Astrocyte of the cerebellum (primary cell): ENCODE measurements at regions not wholly inside any gene's neighbourhood (a gene's known extent, or its start where the extent isn't known, plus 50 kb on each side); places are given as distances from the start of the nearest gene placed in this dataset.

ENCODE experiments used
- DNase-seq: peaks from one replicate; pipeline ENCODE4 v3.0.0-alpha.2; 2011; ENCODE audit warnings: low read depth
- H3K4me3 ChIP-seq: 2 replicates; pipeline ENCODE4 v1.5.1; 2011; ENCODE audit warnings: mild to moderate bottlenecking, low read depth, low read length, moderate library complexity
- in situ Hi-C: cut with HindIII; loops from 2 replicates; pipeline ENCODE4 v1.10.0; 2017; ENCODE audit warnings: low sequenced_read_pairs
- TF ChIP-seq, protein P1 (sequence below): IDR thresholded peaks from 2 replicates; pipeline ENCODE4 v1.5.1; 2012; ENCODE audit warnings: low read length, low read depth, moderate library complexity, mild to moderate bottlenecking; ENCODE audit errors: missing control alignments

DNA sequence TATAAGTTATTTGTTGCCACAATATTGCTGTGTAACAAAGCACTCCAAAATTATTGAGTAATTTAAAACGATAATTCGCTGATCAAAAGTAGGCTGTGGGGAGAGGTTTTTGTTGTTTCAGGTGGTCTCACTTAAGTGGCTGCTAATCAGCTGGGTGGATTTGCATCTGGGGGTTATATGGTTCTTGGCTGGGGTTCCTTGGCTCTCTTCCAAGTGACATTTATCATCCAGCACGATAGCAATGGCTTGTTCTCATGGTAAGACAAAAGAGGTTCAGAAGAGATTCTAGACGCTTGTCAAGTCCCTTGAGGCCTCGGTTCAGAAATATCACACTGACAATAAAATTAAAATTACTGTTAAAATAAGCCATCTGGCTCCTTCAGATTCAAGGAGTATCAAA lies 1648.8 kb downstream of the GRIK2 start:
- in situ Hi-C loops, result no loop called here
- H3K4me3 ChIP-seq, result no peak overlapping the region
- TF ChIP-seq, protein P1, sequence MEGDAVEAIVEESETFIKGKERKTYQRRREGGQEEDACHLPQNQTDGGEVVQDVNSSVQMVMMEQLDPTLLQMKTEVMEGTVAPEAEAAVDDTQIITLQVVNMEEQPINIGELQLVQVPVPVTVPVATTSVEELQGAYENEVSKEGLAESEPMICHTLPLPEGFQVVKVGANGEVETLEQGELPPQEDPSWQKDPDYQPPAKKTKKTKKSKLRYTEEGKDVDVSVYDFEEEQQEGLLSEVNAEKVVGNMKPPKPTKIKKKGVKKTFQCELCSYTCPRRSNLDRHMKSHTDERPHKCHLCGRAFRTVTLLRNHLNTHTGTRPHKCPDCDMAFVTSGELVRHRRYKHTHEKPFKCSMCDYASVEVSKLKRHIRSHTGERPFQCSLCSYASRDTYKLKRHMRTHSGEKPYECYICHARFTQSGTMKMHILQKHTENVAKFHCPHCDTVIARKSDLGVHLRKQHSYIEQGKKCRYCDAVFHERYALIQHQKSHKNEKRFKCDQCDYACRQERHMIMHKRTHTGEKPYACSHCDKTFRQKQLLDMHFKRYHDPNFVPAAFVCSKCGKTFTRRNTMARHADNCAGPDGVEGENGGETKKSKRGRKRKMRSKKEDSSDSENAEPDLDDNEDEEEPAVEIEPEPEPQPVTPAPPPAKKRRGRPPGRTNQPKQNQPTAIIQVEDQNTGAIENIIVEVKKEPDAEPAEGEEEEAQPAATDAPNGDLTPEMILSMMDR, result no peak
- DNase-seq, result no peak

DNA sequence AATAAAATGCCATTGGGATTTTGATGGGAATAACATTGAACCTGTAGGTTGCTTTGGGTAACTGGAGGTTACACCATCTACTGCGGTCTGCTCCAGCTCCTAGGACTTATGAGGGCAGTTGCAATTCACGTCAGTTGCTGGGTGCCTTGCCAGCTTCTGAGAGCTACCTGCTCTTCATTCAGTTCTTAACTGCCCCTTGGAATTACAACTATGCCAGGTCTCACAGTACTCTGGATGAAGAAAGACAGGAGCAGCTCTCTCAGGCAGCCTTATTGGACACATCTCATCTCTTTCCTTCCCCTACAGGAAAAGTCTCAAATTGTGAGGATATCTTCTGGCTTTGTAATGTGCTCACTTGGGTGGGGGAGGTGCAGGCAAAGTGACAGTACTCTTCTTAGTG lies 1643.3 kb downstream of the GRIK2 start:
- TF ChIP-seq, protein P1, result no peak
- DNase-seq, result no peak
- H3K4me3 ChIP-seq, result no peak overlapping the region
- in situ Hi-C loops, result no loop called here

DNA sequence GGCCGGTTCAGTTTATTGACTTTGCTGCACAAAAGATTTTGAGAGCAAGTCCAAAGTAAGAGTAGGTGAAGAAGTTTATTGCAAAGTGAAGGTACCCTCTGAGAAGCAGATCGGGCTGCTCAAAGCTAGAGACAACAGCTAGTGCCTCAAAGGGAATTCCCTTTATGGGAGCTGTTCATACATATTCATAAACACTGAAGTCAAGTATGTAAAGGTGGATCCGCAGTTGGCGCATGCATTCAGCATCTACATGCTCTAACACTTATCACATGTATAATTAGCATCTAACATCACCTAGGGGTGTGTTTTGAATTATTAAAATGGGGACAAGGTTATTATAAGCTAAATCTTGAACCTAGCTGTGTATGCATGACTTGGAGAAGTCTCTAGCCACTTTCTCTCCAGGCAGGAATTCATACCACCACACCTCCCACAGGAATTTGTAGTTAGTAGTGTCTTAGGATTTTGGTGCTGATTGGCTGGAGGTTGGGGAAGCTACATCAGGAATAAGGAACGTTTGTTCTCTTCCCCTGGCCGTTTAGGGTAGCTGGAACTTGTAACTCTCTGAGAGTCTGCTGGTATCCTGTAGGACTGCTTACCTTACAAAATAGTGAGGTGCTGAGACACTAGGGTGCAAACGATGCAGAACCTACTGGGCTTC lies 1633.9 kb downstream of the GRIK2 start:
- H3K4me3 ChIP-seq, result no peak overlapping the region
- TF ChIP-seq, protein P1, result no peak
- in situ Hi-C loops, result no loop called here
- DNase-seq, result no peak

DNA sequence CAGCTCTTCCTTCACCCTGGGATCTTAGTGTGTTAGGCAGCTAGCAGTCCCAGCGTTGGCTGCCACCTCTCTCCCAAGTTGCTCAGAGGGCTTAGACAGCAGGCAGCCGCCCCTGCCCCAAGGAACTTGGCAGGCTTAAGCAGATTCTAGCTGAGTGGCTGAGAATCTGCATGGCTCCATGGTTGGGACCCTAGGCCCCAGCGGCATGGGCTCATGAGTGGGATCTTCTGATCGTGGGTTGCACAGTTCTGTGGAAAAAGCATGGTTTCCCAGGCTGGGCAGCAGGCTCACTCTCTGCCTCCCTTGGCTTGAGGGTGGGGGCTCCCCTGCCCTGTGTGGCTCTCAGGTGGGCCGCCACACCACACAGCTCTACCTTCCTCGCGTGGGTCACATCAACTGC lies 1624.9 kb downstream of the GRIK2 start:
- no peak for DNase-seq
- TF ChIP-seq, protein P1, result no peak
- no peak overlapping the region for H3K4me3 ChIP-seq
- in situ Hi-C loops, result no loop called here

DNA sequence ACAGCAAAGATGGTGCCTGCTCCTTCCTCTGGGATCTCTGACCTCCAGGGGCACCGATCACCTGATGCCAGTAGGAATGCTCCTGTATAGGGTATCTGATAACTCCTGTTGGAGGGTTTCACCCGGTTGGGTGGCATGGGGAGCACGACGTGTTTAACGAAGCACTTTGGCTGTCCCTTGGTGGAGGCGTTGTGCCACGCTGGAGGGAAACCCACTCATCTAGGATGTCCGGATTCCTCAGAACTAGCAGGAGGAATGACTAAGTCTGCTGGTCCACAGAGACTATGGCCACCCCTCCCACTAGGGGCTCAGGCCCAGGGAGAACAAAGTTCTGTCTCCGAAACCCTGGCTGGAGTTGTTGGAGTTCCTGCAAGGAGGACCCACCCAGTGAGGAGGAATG lies 1624.4 kb downstream of the GRIK2 start:
- in situ Hi-C loops, result no loop called here
- DNase-seq, result no peak
- TF ChIP-seq, protein P1, result no peak
- H3K4me3 ChIP-seq, result no peak overlapping the region

DNA sequence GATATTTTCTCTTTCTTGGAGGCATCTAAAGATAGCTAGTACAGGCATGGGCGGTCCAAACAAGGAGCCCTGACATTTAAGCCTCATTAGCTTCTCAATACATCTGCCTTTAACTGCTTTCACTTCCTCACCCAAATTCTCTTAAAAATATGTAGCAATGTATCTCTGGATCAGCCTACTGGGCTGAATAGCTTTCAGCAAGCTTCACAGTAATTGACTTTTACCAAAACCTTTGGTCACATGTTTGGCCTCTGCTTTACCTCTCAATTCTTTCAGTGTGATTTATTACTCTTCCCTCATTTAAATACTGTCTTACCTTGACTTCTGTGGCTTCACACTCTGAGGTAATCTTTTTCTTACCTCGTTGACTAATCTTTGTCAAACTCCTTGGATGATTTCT lies 1618.1 kb downstream of the GRIK2 start:
- TF ChIP-seq, protein P1, result no peak
- H3K4me3 ChIP-seq, result no peak overlapping the region
- no peak for DNase-seq
- in situ Hi-C loops, result no loop called here
